NCI-H748 treated with DMSO at 0.1 percent for 48 hours (cell line): ENCODE measurements at regions not wholly inside any gene's neighbourhood (a gene's known extent, or its start where the extent isn't known, plus 50 kb on each side); places are given as distances from the start of the nearest gene placed in this dataset.

Experiments used
- DNase-seq: peaks from one replicate; lab custom pipeline; 2025; lab: John Stamatoyannopoulos, UW

DNA sequence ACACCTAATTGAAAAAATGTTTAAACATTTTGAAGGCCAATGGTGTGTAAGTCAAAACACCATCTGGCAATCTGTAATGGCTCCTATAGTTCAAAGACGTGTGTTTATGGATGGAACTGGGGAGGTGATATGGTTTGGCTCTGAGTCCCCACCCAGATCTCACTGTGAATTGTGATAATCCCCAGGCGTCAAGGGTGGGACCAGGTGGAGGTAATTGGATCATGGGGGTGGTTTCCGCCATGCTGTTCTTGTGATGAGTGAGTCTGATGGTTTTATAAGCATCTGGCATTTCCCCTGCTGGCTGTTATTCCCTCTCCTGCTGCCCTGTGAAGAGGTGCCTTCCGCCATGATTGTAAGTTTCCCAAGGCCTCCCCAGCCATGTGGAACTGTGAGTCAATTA lies 52.2 kb downstream of the ADRA2C start:
- no peak for DNase-seq

DNA sequence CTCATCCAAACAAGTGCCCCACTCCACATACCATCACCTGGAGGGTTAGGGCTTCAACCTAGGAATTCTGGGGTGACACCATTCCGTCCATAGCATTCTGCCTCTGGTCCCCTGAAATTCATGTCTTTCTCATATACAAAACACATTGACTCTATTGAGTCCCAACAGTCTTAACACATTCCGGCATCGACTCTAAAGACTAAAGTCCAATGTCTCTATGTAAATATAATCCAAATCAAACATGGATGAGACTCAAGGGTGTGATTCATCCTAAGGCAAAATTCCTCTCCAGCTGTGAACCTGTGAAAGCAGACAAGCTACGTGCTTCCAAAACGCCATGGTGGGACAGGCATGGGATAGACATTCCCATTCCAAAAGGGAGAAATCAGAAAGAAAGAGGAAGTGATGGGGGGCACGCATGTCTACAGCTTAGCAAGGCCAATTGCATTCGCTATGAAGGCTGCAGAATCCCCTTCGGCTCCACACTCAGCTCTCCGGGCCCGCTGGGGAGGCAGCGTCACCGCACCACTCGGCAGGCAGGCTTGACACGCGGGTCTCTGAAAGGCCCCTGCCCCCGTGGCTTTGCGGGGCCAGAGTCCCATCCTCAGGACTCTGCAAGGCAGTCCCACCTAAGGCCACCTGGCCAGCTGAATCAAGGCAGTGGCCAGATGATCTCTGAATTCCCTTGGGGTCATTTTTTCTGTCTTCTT lies 53.2 kb downstream of the ADRA2C start:
- DNase-seq, result no peak

DNA sequence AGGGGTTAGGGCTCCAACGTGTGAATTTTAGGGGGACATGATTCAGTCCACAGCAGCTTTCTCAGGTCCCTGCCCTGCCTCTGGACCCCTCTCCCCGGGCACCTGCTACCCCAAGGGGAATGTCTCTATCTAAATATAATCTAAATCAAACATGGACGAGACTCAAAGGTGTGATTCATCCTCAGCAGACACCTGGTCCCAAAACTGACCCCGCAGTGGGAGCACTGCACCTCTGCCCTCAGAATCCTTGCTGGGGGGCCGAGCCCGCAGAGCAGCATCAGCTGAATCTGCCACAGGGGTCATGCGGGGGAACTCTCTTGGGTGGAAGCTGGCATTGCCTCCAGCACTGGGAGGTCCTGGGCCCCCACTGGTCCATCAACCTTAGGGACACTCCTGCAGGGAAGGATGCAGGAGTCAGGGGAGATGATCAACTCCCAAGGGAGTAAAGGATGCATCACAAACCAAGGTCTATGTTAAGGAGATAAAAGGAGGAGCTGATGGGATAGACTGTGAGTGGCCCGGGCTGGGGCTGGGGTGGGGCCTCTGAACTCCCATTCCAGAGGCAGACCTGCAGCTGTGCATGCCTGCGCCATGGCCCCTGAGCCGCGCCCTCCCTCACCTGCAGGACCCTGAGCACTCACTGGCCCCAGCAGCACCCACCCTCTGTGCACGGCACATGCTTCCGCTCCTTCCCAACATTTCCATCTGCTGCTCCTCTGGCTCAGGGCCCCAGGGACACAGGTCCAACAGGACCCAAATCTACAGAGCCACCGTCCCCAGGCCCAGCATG lies 54.0 kb downstream of the ADRA2C start:
- DNase-seq, result no peak

DNA sequence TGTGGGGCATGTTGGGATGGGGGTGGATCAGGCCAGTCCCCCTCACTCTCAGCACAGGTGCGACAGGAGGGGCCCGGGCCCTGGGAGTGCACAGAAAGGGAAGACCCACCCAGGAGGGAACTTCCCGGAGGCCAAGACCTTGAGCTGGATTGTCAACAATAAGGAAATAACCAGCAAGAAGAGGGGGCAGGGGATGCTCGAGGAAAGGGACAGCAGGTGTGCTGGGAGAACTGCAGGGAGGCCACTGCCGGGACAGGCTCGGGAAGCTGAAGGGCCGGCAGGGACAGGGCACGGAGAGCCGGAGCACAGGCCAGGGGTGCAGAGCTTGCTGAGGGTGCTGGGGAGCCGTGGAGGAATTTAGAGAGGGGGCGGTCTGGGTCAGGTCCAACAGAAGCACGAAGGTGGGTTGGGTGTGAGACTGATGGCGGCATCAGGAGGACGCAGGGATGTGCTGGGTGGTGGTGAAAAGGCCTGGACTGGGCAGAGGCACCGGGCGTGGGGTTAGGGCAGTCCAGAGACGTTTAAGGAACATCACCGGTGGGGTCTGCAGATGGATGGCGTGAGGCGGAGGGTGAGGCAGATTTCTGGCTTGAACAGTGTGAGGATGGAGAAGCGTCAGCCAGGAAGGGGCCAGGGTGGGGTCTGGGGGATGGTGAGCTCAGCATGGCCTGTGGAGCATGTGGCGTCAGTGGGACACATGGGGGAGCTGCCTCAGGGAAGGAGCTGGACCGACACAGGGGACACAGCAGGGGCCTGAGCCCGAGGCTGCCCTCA lies 54.8 kb downstream of the ADRA2C start:
- no peak for DNase-seq

DNA sequence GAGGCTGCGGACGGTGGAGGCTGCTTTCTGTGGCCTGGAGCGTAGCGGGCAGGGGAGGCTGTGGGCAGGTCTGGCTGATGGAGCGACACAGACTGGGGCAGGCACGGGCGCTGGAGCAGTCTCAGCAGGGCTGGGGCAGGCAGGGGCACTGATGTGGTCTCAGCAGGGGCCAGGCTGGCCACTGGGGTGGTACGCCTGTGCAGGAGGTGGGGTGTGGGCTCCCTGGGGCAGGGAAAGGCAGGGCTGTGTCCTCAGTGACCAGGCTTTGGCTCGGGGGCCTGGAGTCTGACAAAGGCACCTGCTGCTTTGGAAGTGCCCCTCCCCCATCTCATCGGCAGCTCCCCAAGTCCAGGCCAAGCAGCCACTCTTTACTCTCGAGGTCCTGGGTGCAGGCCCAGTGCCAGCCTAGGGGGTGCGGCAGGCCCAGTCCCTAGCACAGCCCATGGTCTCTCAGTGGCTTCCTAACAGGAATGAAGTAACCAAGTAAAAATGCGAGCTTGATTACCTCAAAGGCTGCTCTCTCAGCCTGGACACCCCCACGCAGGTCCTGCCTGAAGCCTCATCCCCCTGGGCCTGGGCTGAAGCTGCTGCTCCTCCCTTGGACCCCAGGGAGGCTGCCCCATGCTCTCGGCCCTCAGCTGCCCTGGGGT lies 55.5 kb downstream of the ADRA2C start:
- DNase-seq, result no peak

DNA sequence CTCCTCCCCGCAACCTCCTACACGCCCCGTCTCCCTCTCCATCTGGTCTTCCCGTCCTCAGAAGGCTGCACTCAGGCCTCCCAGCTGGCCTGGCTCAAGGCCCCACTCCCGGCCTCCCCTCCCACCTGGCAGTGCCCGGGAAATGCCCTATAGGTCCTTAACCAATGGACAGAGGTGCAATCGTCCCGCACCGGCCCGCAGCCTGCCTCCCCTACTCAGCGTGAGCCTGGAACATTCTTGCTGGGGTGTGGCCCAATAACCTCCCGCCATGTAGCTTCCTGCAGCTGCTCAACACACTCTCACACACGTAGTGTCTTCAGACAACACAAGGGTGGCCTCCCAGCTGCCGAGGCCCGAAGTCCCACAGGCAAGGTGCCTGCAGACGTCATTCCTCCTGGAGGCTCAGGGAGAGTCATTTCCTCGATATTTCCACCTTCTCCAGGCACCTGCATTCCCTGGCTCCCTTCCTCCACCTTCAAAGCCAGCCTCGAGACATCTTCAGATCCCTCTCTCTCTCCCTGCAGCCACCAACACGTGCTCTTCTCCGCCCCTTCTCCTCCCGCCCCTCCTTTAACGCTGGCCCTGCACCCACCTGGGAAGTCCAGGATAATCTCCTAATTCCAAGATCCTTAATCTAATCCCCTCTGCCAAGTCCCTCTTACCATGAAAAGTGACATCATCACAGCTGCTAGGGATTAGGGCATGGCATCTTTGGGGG lies 56.2 kb downstream of the ADRA2C start:
- no peak for DNase-seq

- DNase-seq, result no peak
Measured at GRCh38 chr4:3823496-3824341, 57.5 kb downstream of the ADRA2C start.

GRCh38 chr4:3824521-3825270 lies 58.5 kb downstream of the ADRA2C start:
- DNase-seq, result no peak

DNA sequence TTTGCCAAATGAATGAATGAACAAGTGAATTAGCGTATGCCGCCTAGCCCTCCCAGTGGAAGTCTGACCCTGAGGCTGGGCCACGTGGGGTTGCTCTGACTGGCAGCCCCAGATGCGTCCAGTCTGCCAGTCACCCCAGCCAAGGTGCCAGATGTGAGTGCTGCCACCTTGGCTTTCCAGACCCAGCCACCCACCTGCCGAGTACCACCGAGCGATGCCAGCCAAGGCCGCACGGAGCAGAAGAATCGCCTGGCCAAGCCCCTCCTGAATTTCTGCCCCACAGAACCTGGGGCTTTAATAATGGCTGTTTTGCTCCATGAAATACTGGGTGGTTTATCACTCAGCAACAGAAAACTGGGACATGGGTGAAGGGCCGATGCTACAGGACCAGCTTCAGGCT lies 59.3 kb downstream of the ADRA2C start:
- no peak for DNase-seq

- DNase-seq, result no peak
Measured at GRCh38 chr4:3826247-3827172, 60.3 kb downstream of the ADRA2C start.

- no peak for DNase-seq
Measured at GRCh38 chr4:3827616-3828492, 61.7 kb downstream of the ADRA2C start.

DNA sequence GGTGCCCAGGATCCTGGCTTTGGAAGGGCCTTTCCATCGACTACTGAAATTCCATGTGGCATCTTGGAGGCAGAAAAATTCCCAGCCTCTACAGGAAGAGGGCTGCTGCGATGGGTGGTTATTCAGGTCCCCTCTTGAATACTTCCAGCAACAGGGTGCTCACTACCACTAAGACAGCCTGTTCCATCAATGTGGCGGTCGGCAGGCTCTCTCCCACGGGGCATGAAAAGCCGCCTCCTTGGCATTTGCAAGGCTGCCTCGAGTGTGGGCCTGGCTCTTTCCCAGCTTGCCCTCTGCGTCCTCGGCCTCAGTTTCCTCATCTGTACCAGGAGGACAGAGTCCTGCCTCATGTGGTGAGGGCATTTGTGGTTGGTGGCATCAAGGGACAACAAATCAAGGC lies 62.4 kb downstream of the ADRA2C start:
- no peak for DNase-seq

- DNase-seq, result no peak
Measured at GRCh38 chr4:3829211-3829955, 63.2 kb downstream of the ADRA2C start.

DNA sequence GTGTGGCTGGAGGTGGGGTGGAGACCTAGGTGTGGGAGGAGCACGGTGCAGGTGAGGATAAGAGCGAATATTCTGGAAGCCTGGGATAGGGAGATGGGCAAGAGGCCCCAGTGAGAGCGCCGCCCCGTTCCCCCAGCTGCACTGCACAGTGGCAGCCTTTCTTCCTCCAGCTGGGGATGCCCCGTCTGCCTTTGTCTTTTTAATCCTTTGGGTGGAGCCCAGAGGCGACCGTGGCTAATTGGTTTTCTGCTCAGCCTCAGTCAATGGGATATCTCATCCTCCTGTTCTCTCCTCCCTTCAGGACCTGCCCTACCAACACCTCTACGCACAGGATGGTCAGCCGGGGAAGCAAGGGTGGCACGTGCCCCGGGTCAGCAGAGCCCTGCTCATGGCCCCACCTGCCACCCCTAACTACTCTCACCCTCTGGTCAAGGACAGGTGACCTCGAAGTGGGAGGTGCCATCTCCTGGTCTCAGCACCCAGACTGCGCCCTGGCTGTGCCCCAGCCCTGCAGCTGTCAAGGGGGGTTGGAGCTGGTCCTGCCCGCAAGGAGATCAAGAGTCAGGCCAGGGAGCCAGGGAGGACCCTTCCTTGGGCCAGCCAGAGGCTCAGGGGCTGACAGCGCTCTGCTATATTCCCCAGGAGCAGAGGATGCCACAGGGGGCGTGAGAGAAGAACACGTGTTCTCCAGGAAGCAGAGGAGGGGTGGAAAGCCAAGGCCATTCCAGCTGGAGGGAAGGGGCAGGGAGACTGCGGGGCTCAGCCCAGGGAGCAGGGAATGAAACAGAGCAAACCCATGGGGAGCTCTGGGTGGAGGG lies 64.0 kb downstream of the ADRA2C start:
- DNase-seq, result no peak

DNA sequence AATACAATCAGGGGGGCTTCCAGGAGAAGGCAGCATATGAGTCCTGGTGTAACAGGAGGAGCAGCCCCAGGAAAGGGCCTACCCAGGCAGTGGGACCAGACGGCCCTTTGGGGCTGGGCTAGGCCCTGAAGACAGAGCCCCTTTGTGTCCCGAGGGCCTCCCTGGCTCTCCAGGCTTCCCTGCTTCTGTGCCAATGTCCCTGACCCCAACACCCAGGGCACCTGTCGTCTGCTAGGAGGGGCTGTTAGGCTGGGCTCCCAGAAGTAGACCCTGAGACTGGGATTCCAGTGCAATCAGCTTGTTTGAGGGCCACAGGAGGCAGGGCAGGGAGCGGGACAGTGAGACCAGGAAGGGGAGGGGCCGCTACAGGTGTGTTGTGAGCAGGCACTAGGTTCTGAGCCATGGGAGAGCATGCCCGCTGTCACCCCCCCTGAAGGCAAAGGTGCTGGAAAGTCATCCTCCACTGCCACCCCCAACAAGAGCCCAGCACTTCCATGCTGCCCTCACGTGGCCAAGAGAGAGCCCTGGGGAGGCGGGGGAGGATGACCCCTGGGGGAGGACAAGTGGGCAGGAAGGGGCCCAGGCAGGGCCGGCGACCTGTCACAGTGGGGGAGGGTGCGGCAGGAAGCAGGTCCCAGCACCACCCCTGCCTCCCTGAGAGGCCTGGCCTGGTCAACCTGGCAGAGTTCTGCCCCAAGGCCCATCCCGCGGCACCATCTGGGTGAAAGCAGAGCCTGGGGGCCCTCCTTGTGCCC lies 64.8 kb downstream of the ADRA2C start:
- no peak for DNase-seq
